LNCaP clone FGC (cell line): ENCODE measurements at regions not wholly inside any gene's neighbourhood (a gene's known extent, or its start where the extent isn't known, plus 50 kb on each side); places are given as distances from the start of the nearest gene placed in this dataset.
"Not testable (repeated sequence)": the region's sequence is repeated elsewhere in the genome, so short reads cannot be mapped to it uniquely, and the experiment has no call there.

Experiments used
- DNase-seq: peaks from one replicate; pipeline ENCODE4 v3.0.0-alpha.2; 2011; ENCODE audit warnings: low read depth
- H3K4me3 ChIP-seq: 2 replicates; pipeline ENCODE4 v1.5.1; 2011; ENCODE audit warnings: mild to moderate bottlenecking, low read depth, low read length, control low read depth
- TF ChIP-seq, protein P1 (sequence below): IDR thresholded peaks from 2 replicates; pipeline ENCODE4 v1.5.1; 2012; ENCODE audit warnings: mild to moderate bottlenecking; ENCODE audit not compliant: control insufficient read depth, insufficient read depth; ENCODE audit errors: extremely low read depth

- TF ChIP-seq, protein P1, sequence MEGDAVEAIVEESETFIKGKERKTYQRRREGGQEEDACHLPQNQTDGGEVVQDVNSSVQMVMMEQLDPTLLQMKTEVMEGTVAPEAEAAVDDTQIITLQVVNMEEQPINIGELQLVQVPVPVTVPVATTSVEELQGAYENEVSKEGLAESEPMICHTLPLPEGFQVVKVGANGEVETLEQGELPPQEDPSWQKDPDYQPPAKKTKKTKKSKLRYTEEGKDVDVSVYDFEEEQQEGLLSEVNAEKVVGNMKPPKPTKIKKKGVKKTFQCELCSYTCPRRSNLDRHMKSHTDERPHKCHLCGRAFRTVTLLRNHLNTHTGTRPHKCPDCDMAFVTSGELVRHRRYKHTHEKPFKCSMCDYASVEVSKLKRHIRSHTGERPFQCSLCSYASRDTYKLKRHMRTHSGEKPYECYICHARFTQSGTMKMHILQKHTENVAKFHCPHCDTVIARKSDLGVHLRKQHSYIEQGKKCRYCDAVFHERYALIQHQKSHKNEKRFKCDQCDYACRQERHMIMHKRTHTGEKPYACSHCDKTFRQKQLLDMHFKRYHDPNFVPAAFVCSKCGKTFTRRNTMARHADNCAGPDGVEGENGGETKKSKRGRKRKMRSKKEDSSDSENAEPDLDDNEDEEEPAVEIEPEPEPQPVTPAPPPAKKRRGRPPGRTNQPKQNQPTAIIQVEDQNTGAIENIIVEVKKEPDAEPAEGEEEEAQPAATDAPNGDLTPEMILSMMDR, result no peak
- no peak for DNase-seq
- no peak overlapping the region for H3K4me3 ChIP-seq
Measured at GRCh38 chr1:199226163-199226562, 587.3 kb downstream of the PTPRC start.

GRCh38 chr1:199242147-199242546 lies 603.3 kb downstream of the PTPRC start:
- DNase-seq, result no peak
- TF ChIP-seq, protein P1, result no peak
- no peak overlapping the region for H3K4me3 ChIP-seq

DNA sequence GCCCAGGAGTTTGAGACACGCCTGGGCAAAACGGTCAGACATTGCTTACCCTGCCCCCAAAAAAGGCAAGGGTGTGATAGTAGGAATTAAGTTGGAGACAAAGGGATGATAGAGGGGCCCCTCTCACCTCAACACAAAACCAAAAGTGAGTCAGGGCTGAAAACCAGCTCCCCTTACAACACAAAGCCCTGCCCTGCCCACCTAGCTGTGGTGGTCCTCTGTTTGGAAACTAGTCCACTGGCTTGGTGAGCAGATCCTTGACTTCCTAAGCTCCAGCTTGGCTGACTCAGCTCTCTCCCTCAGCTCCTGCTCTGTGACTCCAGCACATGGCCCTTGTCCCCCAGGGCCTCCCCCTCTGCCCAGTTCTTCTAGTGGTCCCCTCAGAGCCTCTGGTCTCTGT lies 603.8 kb downstream of the PTPRC start:
- TF ChIP-seq, protein P1, result no peak
- H3K4me3 ChIP-seq, result no peak overlapping the region
- DNase-seq, result no peak

DNA sequence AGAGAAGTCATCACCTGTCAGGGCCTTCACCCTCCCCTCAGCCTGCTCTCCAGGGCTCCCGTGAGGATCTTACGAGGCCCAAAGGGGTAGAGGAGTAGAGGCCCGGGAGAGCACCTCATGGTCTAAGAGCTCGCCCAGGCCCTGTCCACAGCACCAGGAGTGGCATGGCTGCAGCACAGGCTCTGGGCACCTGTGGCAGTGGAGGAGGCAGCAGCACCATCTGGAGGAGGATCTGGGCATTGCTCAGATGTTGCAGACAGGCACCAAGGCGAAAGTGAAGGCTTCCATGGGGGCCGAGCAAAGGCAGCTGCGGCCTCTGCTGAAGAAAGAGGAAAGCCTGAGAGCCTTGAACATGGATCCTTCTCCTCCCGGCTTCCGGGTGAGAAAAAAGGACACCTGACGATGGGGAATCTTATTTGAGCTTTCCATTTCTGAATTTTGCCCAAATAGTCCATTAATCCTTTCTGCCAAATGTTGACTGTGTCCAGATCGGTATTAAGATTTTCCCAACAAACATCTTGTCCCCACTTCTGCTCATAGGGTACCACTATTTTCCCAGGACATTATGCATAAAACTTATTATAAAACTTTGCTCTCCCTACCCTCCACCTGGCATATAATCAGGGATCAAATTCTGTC lies 604.7 kb downstream of the PTPRC start:
- no peak for DNase-seq
- H3K4me3 ChIP-seq, result no peak overlapping the region
- TF ChIP-seq, protein P1, result peak; percentile 96

DNA sequence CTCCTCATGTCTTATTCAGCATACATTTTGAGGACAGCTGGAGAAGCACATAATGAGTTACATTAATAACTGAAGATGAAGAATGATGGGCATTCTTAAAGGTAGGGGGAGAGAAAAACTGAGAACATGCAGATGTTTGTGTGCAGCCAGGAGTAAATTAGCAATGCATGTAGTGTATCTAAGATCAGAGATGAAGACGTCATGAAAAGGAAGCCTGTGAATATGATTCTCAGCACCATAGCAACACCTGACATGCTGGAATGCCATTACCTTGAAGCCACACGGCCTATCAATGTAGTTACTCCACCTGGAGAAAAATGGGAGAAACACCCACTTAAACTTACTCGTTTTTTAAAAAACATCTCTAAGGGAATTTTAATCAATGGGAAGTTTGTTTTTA lies 607.1 kb downstream of the PTPRC start:
- TF ChIP-seq, protein P1, result no peak
- DNase-seq, result no peak

DNA sequence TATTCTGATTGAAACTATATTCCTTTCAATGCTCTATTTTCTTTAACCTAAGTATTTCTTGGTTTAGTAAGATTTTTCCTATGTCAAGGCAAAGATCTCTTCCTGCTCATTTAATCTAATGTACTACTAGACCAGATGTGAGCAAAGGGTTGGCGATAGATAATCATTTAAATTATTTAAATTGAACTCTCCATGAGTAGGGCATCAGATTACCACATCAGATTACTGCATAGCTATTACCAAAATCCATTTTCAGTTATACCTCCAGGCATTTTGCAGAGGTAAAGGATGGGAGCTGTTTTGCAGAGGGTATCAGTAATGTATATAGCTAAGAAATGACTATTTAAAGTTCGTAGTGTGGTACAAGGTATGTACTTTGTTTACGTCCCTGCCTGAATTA lies 607.9 kb downstream of the PTPRC start:
- TF ChIP-seq, protein P1, result no peak
- no peak for DNase-seq
- no peak overlapping the region for H3K4me3 ChIP-seq

More for the DNA sequence above, 607.1 kb downstream of the PTPRC start:
- H3K4me3 ChIP-seq, result no peak overlapping the region

GRCh38 chr1:199247891-199248290 lies 609.1 kb downstream of the PTPRC start:
- TF ChIP-seq, protein P1, result no peak
- DNase-seq, result no peak
- no peak overlapping the region for H3K4me3 ChIP-seq

- DNase-seq, H3K4me3 ChIP-seq: not testable (repeated sequence)
Measured at GRCh38 chr1:199254040-199254439, 615.2 kb downstream of the PTPRC start.
